ENCODE measurements at regions not wholly inside any gene's neighbourhood (a gene's known extent, or its start where the extent isn't known, plus 50 kb on each side); places are given as distances from the start of the nearest gene placed in this dataset.

DNA sequence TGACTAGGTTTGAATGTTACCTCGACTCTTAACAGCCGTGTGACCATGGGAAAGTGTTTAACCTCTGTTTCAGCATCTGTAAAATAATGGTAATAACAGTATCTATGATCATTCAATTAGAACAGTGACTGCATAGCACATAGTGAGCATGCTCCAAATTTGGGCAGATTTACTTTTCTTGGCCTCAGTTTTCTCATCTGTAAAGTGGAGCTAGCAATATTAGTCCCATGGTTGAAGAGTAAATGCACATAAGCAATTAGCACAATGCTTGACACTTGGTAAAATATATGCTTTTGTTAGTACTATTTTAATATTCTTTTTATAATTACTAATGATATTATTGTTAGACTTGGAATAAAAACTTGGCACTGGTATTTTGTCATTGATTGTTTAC is 66.4 kb upstream of the TANC1 start:
- TF ChIP-seq, protein P1, sequence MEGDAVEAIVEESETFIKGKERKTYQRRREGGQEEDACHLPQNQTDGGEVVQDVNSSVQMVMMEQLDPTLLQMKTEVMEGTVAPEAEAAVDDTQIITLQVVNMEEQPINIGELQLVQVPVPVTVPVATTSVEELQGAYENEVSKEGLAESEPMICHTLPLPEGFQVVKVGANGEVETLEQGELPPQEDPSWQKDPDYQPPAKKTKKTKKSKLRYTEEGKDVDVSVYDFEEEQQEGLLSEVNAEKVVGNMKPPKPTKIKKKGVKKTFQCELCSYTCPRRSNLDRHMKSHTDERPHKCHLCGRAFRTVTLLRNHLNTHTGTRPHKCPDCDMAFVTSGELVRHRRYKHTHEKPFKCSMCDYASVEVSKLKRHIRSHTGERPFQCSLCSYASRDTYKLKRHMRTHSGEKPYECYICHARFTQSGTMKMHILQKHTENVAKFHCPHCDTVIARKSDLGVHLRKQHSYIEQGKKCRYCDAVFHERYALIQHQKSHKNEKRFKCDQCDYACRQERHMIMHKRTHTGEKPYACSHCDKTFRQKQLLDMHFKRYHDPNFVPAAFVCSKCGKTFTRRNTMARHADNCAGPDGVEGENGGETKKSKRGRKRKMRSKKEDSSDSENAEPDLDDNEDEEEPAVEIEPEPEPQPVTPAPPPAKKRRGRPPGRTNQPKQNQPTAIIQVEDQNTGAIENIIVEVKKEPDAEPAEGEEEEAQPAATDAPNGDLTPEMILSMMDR (IDR thresholded peaks at IDR 0.05; ENCODE audit: low read depth, low read length), result no peak
- DNase-seq (ENCODE audit: extremely low read depth, low read depth), result no peak

DNA sequence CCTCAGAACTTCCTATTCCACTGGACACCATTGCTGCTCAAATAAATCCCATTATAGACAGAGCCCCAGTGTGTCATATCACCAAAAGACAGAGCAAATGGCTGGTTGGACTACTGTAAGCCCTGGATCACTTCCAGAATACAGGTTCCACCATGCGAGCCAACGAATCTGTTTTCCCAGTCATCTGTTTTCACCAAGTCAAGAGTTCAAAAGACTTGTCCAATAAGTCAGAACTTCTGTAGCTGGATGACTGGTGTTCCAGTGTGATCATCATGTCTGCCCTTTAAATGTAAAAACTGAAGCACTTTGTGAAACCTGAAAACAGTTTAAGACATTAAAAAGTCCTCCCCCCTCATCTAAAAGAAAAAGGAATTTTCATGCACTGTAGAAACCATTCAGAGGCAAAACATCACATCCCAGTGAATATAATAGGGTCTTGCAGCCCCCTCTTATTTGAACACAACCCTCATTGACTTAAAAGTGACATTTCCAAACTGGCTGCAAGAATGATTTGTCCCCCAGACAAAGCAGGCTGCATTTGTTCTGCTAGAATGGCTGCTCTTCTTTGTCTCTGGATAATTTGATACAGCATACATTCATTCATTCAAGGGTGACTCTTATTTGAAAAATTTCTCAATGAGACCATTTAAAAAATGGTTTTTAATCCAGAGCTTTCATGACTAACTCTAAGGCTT is 64.6 kb upstream of the TANC1 start:
- DNase-seq (ENCODE audit: extremely low read depth, low read depth), result no peak
- TF ChIP-seq, protein P1 (IDR thresholded peaks at IDR 0.05; ENCODE audit: low read depth, low read length), result no peak

DNA sequence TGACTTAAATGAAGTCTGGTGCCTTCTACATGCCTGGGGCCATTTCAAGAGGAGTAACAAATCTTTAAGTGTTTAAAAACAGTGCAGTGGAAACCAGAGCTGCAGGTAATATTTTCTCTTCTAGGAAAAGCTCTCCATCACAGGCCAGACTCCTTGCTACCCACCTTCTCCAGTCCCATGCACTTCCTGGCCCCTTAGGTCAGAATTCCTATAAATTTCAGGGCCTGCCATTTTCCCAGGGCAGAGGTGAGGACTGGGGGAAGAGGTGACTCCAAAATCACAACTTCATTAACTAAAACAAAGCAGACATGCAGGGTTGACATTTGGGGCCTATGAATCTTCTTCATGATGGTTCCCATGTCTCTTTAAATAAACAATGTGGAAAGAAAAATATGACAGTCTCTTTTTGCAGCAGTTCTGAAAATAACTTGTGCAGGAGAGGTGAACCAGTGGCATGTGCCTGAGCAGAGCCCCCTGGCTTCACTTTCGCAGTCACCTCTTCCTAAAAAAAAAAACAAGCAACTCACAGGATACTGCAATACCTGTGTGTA is 63.7 kb upstream of the TANC1 start:
- DNase-seq (ENCODE audit: extremely low read depth, low read depth), result no peak
- TF ChIP-seq, protein P1 (IDR thresholded peaks at IDR 0.05; ENCODE audit: low read depth, low read length), result no peak

DNA sequence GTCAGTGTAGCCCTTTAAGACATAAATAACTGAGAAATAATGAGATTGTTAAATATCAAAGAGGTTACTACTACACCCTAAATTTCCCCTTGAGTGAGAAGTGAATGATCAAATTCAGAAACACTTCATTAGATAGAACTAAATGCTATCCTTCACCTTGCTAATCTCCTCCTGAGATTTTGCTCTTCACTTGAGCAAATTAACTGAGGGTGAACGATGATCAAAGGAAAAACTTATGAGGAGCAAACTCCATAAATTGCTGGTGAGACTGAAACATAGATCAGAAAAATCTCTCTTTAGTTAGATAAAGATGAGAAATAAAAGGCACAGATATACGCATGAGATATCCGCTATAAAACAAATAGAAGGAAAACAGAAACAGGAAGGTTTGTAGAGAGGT is 63.1 kb upstream of the TANC1 start:
- DNase-seq (ENCODE audit: extremely low read depth, low read depth), result no peak
- TF ChIP-seq, protein P1 (IDR thresholded peaks at IDR 0.05; ENCODE audit: low read depth, low read length), result no peak

DNA sequence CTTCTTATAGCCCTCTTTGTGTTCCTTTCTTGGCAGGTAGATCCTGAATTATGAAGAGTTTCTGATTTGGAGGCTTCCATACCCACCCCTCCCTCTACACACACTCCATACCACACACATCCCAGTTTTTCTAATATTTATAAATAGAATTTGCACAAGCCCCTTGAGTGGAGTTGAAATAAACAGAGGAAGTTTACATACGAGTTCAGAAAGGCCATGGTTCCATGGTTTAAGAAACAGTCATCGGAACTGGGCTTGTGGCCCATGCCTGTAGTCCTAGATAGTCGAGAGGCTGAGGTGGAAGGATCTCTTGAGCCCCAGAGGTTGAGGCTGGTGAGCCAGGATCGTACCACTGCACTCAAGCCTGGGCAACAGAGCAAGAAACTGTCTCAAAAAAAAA is 62.7 kb upstream of the TANC1 start:
- TF ChIP-seq, protein P1 (IDR thresholded peaks at IDR 0.05; ENCODE audit: low read depth, low read length), result no peak
- DNase-seq (ENCODE audit: extremely low read depth, low read depth), result no peak

DNA sequence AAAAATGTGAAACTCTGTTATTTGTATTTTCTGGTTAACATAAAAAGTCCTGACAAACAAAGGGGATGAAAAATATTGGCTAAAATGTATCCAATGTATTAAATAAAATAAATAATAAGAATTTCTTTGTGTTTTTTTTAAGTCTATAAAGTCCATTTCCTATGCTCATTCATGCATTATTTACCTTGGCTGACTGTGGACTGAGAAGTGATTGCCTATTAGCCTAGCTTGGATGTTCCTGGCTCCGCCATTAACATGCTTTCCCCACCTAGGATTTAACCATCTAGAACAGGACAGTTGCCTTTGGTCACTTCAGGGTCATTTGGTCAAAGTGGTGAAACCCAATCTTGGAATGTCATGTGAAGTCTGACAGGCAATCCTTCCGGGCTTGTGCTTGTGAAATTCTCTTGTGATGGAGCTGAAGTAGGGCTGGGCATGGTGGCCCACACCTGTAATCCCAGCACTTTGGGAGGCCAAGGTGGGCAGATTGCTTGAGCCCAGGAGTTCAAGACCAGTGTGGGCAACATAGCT is 60.4 kb upstream of the TANC1 start:
- no peak for DNase-seq (ENCODE audit: extremely low read depth, low read depth)
- TF ChIP-seq, protein P1 (IDR thresholded peaks at IDR 0.05; ENCODE audit: low read depth, low read length), result no peak

DNA sequence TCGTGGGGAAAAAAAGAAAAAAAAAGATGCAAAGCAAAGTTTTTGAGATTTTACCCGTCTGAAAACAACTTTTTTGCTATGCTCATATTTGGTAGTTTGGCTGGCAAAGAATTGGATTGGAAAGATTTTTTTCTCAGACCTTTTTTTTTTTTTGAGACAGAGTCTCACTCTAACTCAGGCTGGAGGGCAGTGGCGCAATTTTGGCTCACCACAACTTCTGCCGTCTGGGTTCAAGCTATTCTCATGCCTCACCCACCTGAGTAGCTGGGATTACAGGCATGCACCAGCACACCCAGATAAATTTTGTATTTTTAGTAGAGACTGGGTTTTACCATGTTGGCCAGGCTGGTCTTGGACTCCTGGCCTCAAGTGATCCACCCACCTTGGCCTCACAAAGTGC is 56.3 kb upstream of the TANC1 start:
- TF ChIP-seq, protein P1 (IDR thresholded peaks at IDR 0.05; ENCODE audit: low read depth, low read length), result no peak
- DNase-seq (ENCODE audit: extremely low read depth, low read depth), result no peak

Data from AG09319 (cell line).